ENCODE measurements at regions not wholly inside any gene's neighbourhood (a gene's known extent, or its start where the extent isn't known, plus 50 kb on each side); places are given as distances from the start of the nearest gene placed in this dataset.

- TF ChIP-seq GFI1 (CRISPR knock-in tag; IDR thresholded peaks at IDR 0.05; ENCODE audit: borderline replicate concordance) (peak; percentile 98), NCOR1 (IDR thresholded peaks at IDR 0.05; ENCODE audit: borderline replicate concordance, low read length) (peak; percentile 91), HMG20A (CRISPR knock-in tag; IDR thresholded peaks at IDR 0.05; ENCODE audit: borderline replicate concordance) (peak; percentile 85; the same call in 1 of the 2 replicates), NFIC (IDR thresholded peaks at IDR 0.05; ENCODE audit: low read length) (peak; percentile 53; the same call in 1 of the 2 replicates), LCORL (IDR thresholded peaks at IDR 0.05) (no peak), LCORL (CRISPR knock-in tag; IDR thresholded peaks at IDR 0.05) (peak; percentile 54; the same call in 1 of the 2 replicates), AHDC1 (CRISPR knock-in tag; IDR thresholded peaks at IDR 0.05; ENCODE audit: borderline replicate concordance) (peak; percentile 85; the same call in 1 of the 2 replicates), NR2F6 (IDR thresholded peaks at IDR 0.05) (peak; percentile 39; the same call in 1 of the 2 replicates), NR2F6 (CRISPR knock-in tag; IDR thresholded peaks at IDR 0.05) (no peak), SALL1 (CRISPR knock-in tag; IDR thresholded peaks at IDR 0.05) (peak; percentile 84), SALL2 (CRISPR knock-in tag; IDR thresholded peaks at IDR 0.05) (no peak), ETV6 (CRISPR knock-in tag; conservative IDR thresholded peaks at IDR 0.05) (no peak), HDAC2 (CRISPR knock-in tag; IDR thresholded peaks at IDR 0.05) (peak; percentile 62; the same call in 1 of the 2 replicates), MYNN (CRISPR knock-in tag; IDR thresholded peaks at IDR 0.05; ENCODE audit: low read depth) (no peak), SP1 (IDR thresholded peaks at IDR 0.05) (no peak), SP1 (CRISPR knock-in tag; IDR thresholded peaks at IDR 0.05) (no peak), ADNP (CRISPR knock-in tag; IDR thresholded peaks at IDR 0.05) (peak; percentile 80), KDM1A (CRISPR knock-in tag; IDR thresholded peaks at IDR 0.05) (peak; percentile 76; the same call in 1 of the 2 replicates), ZNF580 (CRISPR knock-in tag; IDR thresholded peaks at IDR 0.05; ENCODE audit: borderline replicate concordance, low read depth) (0 out of 2 replicates have a peak, but pooled peaks have one; percentile 34), RCOR2 (CRISPR knock-in tag; IDR thresholded peaks at IDR 0.05) (peak; percentile 66; the same call in 1 of the 2 replicates), FOXA3 (CRISPR knock-in tag; IDR thresholded peaks at IDR 0.05) (peak; percentile 43; the same call in 1 of the 2 replicates), SIN3B (IDR thresholded peaks at IDR 0.05; ENCODE audit: low read length) (no peak), HOXA3 (CRISPR knock-in tag; IDR thresholded peaks at IDR 0.05) (peak; percentile 60; the same call in 1 of the 2 replicates), MED1 (CRISPR knock-in tag; IDR thresholded peaks at IDR 0.05) (peak; percentile 64; the same call in 1 of the 2 replicates), CEBPZ (IDR thresholded peaks at IDR 0.05; ENCODE audit: low read length) (no peak)
Observed at GRCh38 chr18:51279367-51279984, 82.0 kb upstream of the MEX3C start (continued).

Measured in HepG2 (cell line).